Brain microvascular endothelial cell (primary cell): ENCODE measurements at regions not wholly inside any gene's neighbourhood (a gene's known extent, or its start where the extent isn't known, plus 50 kb on each side); places are given as distances from the start of the nearest gene placed in this dataset.
"Not testable (repeated sequence)": the region's sequence is repeated elsewhere in the genome, so short reads cannot be mapped to it uniquely, and the experiment has no call there.

Experiments
- DNase-seq: peaks from one replicate; pipeline ENCODE4 v3.0.0-alpha.2; 2020
- H3K27ac ChIP-seq: fragments of 250-450 bp; sonication (Bioruptor Pico); 2 replicates; pipeline ENCODE4 v1.5.1; 2020; ENCODE audit warnings: mild to moderate bottlenecking, moderate library complexity
- H3K27me3 ChIP-seq: fragments of 250-450 bp; sonication (Bioruptor Pico); replicated peaks from 2 replicates; pipeline ENCODE4 v1.5.1; 2020; ENCODE audit warnings: mild to moderate bottlenecking
- H3K36me3 ChIP-seq: fragments of 250-450 bp; sonication (Bioruptor Pico); replicated peaks from 2 replicates; pipeline ENCODE4 v1.5.1; 2020; ENCODE audit warnings: mild to moderate bottlenecking
- H3K4me3 ChIP-seq: 2 replicates; pipeline ENCODE4 v1.5.1; 2011; ENCODE audit warnings: low read depth, mild to moderate bottlenecking, control low read depth, low read length, moderate library complexity
- CTCF ChIP-seq: IDR thresholded peaks from 2 replicates; pipeline ENCODE4 v1.5.1; 2011; ENCODE audit warnings: low read depth, mild to moderate bottlenecking, moderate library complexity, low read length, control low read depth, inconsistent platforms; ENCODE audit errors: missing control alignments
- in situ Hi-C: cut with HindIII; loops from 2 replicates; pipeline ENCODE4 v1.10.0; 2017; ENCODE audit warnings: low sequenced_read_pairs, low pct_ligation_motif_present

GRCh38 chr6:141884850-141885249 is 247.9 kb upstream of the GJE1 start:
- in situ Hi-C loops = no loop called here
- TF ChIP-seq CTCF = no peak
- DNase-seq = no peak
- Histone ChIP-seq H3K27ac (no peak overlapping the region), H3K27me3 (no peaks in the 10 kb centered on the region), H3K4me3 (no peak overlapping the region), H3K36me3 (no peaks in the 10 kb centered on the region)

DNA sequence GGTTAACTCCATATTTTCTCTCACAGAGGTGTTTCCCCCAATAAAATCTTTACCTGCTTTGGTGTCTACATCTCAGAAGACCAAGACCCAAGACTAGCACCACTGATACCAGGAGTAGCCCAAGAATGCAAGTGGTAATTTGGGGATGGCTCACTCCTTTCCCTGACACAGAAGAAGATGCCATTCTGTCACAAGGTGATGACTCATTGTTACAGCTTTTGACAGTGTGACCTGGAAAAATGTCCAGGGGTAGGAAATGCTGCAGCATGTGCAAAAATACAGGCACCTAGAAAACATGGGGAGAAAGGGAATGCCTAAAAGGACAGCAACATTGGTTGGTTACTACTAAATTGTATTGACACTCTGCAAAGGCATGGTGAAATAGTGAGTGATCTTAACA is 254.0 kb upstream of the GJE1 start:
- no peaks in the 10 kb centered on the region for H3K36me3 ChIP-seq
- no peak for TF ChIP-seq CTCF
- no peaks in the 10 kb centered on the region for H3K27me3 ChIP-seq
- H3K27ac ChIP-seq = no peak overlapping the region
- H3K4me3 ChIP-seq = no peak overlapping the region
- in situ Hi-C loops = no loop called here
- DNase-seq = no peak

DNA sequence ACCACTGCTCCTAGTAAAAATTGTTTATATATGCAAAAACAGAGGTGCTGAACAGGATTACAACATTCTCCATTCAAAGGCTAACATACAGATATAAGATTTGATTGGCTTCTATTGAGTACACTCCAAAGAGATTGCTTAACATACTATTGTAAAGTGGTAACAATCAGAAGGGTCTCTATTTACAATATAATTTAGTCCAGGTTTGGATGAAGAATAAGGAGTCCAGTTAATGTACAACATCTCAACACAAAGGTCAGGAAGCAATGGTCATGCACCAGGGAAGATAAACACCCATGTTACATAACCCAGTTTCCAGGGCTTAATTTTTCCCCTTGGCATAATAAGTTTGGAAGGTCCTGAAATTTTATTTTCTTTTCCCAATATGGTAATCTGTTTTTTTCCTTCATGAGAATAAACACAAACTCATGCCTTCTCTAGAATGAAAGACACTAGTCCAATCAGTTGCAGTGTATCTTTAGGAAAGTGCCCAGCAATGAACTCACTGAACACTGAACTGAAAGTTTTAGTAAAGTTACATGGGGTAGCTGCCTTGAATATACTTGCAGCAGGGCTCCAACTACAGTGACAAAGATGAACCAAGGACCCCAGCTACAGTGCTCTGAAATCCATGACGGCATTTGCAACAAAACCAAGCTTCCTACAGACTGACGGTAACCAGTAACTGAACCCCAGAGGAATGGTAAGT is 255.3 kb upstream of the GJE1 start:
- Histone ChIP-seq H3K27ac (no peak overlapping the region), H3K4me3 (no peak overlapping the region), H3K36me3 (no peaks in the 10 kb centered on the region), H3K27me3 (no peaks in the 10 kb centered on the region)
- in situ Hi-C loops = no loop called here
- TF ChIP-seq CTCF = no peak
- no peak for DNase-seq

DNA sequence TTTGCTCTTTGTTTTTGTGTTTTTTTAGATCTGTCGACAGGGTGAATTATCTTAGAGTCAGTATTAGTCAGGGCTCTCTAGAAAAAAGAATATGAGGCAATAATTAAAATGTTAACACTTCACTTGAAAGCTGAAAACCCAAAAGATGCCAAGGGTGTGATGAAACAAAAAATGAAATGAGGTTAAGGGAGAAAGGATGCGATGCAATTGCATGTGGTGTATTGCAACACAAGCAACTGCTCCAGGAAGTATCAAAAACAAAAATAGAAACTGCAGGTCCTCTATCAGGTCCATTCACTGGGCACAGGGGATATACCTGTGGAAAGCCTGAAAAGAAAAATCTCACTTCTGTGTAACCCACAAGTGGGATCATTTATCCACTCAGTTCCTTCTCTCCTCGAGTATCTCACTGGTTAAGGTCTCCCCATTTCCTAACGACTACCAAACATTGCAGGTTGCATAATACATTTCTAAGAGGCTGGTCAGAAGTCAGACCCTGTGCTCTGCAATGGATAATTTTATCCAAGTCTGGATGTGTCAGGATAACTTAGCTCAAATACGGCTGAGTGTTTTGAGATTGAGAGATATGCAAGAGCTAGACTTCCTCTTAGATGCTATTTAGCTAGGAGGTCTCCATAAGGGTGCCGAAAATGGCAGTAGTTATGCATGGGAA is 257.7 kb upstream of the GJE1 start:
- in situ Hi-C loops = no loop called here
- Histone ChIP-seq H3K4me3 (no peak overlapping the region), H3K36me3 (no peaks in the 10 kb centered on the region)

DNA sequence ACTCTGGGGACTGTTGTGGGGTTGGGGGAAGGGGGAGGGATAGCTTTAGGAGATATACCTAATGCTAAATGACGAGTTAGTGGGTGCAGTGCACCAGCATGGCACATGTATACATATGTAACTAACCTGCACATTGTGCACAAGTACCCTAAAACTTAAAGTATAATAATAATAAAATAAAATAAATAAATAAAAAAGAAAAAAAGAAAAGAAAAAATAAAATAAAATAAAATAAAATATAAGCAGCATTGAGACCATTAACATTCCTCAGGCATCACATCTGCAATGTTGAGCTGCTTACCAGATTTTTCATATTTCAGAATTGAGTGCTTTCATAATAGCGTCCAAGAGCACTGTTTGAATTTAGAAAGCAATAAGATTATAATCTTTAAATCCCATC is 263.2 kb upstream of the GJE1 start:
- in situ Hi-C loops, H3K36me3 ChIP-seq: not testable (repeated sequence)

More for the DNA sequence above, 257.7 kb upstream of the GJE1 start:
- H3K27me3 ChIP-seq = no peaks in the 10 kb centered on the region
- no peak for TF ChIP-seq CTCF
- no peak overlapping the region for H3K27ac ChIP-seq
- no peak for DNase-seq

GRCh38 chr6:141867767-141868166 is 265.0 kb upstream of the GJE1 start:
- Histone ChIP-seq H3K4me3 (no peak overlapping the region), H3K27me3 (no peaks in the 10 kb centered on the region), H3K27ac (no peak overlapping the region), H3K36me3 (no peaks in the 10 kb centered on the region)
- in situ Hi-C loops = no loop called here
- no peak for DNase-seq
- no peak for TF ChIP-seq CTCF

More for the DNA sequence above, 263.2 kb upstream of the GJE1 start:
- H3K27ac ChIP-seq, H3K4me3 ChIP-seq, H3K27me3 ChIP-seq, DNase-seq: not testable (repeated sequence)
